ENCODE measurements at regions not wholly inside any gene's neighbourhood (a gene's known extent, or its start where the extent isn't known, plus 50 kb on each side); places are given as distances from the start of the nearest gene placed in this dataset.

- DNase-seq (ENCODE audit: low read depth, low spot score), result peak; percentile 16
Observed at GRCh38 chr21:39054066-39054465, 129.2 kb downstream of the PSMG1 start.

GRCh38 chr21:39053126-39053525, 130.1 kb downstream of the PSMG1 start:
- no peak for DNase-seq (ENCODE audit: low read depth, low spot score)

GRCh38 chr21:39052718-39053117, 130.5 kb downstream of the PSMG1 start:
- DNase-seq (ENCODE audit: low read depth, low spot score), result no peak

GRCh38 chr21:39051588-39051949, 131.7 kb downstream of the PSMG1 start:
- no peak for DNase-seq (ENCODE audit: low read depth, low spot score)

GRCh38 chr21:39050841-39051587, 132.2 kb downstream of the PSMG1 start:
- DNase-seq (ENCODE audit: low read depth, low spot score), result no peak

- DNase-seq (ENCODE audit: low read depth, low spot score), result no peak
Observed at GRCh38 chr21:39048574-39048973, 134.7 kb downstream of the PSMG1 start.

GRCh38 chr21:39048064-39048463, 135.2 kb downstream of the PSMG1 start:
- DNase-seq (ENCODE audit: low read depth, low spot score), result peak; percentile 95

GRCh38 chr21:39047046-39047445, 136.2 kb downstream of the PSMG1 start:
- no peak for DNase-seq (ENCODE audit: low read depth, low spot score)

GRCh38 chr21:39046236-39046916, 136.9 kb downstream of the PSMG1 start:
- DNase-seq (ENCODE audit: low read depth, low spot score), result no peak

- no peak for DNase-seq (ENCODE audit: low read depth, low spot score)
Observed at GRCh38 chr21:39041816-39042215, 141.4 kb downstream of the PSMG1 start.

GRCh38 chr21:39040494-39041110, 142.6 kb downstream of the PSMG1 start:
- DNase-seq (ENCODE audit: low read depth, low spot score), result no peak

GRCh38 chr21:39037807-39038405, 145.3 kb downstream of the PSMG1 start:
- DNase-seq (ENCODE audit: low read depth, low spot score), result peak; percentile 47

- DNase-seq (ENCODE audit: low read depth, low spot score), result no peak
Observed at GRCh38 chr21:39036581-39036980, 146.7 kb downstream of the PSMG1 start.

GRCh38 chr21:39034590-39035536, 148.4 kb downstream of the PSMG1 start:
- DNase-seq (ENCODE audit: low read depth, low spot score), result no peak

- DNase-seq (ENCODE audit: low read depth, low spot score), result no peak
Observed at GRCh38 chr21:39033878-39034589, 149.2 kb downstream of the PSMG1 start.

GRCh38 chr21:39029900-39030884, 153.1 kb downstream of the PSMG1 start:
- DNase-seq (ENCODE audit: low read depth, low spot score), result peak; percentile 88

GRCh38 chr21:39029086-39029755, 154.0 kb downstream of the PSMG1 start:
- peak; percentile 43 for DNase-seq (ENCODE audit: low read depth, low spot score)

- no peak for DNase-seq (ENCODE audit: low read depth, low spot score)
Observed at GRCh38 chr21:39025198-39025597, 158.1 kb downstream of the PSMG1 start.

GRCh38 chr21:39024538-39024937, 158.7 kb downstream of the PSMG1 start:
- no peak for DNase-seq (ENCODE audit: low read depth, low spot score)
